ENCODE measurements at regions not wholly inside any gene's neighbourhood (a gene's known extent, or its start where the extent isn't known, plus 50 kb on each side); places are given as distances from the start of the nearest gene placed in this dataset.

GRCh38 chr2:161101406-161101805, 58.8 kb upstream of the TANK start:
- Histone ChIP-seq H3K9me3 (ENCODE audit: control insufficient read depth in 1 of 2, low read length in 2 of 2) (no peaks in the 10 kb centered on the region), H3K4me1 (ENCODE audit: control insufficient read depth in 1 of 2, insufficient read depth in 2 of 2, low read length in 2 of 2) (no peaks in the 10 kb centered on the region), H3K36me3 (ENCODE audit: control insufficient read depth in 1 of 2, insufficient read depth in 2 of 2, low read length in 2 of 2) (no peaks in the 10 kb centered on the region), H3K27ac (ENCODE audit: low read length) (no peak overlapping the region), H3K4me3 (ENCODE audit: low read depth in 1 of 2, low read length in 2 of 2) (no peak overlapping the region), H3K27me3 (ENCODE audit: low read depth, low read length) (no peaks in the 10 kb centered on the region)

- H3K4me3 ChIP-seq (ENCODE audit: low read depth in 1 of 2, low read length in 2 of 2), result no peak overlapping the region
- H3K27ac ChIP-seq (ENCODE audit: low read length), result no peak overlapping the region
- no peaks in the 10 kb centered on the region for H3K9me3 ChIP-seq (ENCODE audit: control insufficient read depth in 1 of 2, low read length in 2 of 2)
- H3K4me1 ChIP-seq (ENCODE audit: control insufficient read depth in 1 of 2, insufficient read depth in 2 of 2, low read length in 2 of 2), result no peaks in the 10 kb centered on the region
- no peaks in the 10 kb centered on the region for H3K36me3 ChIP-seq (ENCODE audit: control insufficient read depth in 1 of 2, insufficient read depth in 2 of 2, low read length in 2 of 2)
- H3K27me3 ChIP-seq (ENCODE audit: low read depth, low read length), result no peaks in the 10 kb centered on the region
These were observed 57.3 kb upstream of the TANK start for GRCh38 chr2:161102770-161103450.

GRCh38 chr2:161103451-161103831, 56.8 kb upstream of the TANK start:
- Histone ChIP-seq H3K4me1 (ENCODE audit: control insufficient read depth in 1 of 2, insufficient read depth in 2 of 2, low read length in 2 of 2) (no peaks in the 10 kb centered on the region), H3K27ac (ENCODE audit: low read length) (no peak overlapping the region), H3K4me3 (ENCODE audit: low read depth in 1 of 2, low read length in 2 of 2) (no peak overlapping the region), H3K9me3 (ENCODE audit: control insufficient read depth in 1 of 2, low read length in 2 of 2) (no peaks in the 10 kb centered on the region), H3K36me3 (ENCODE audit: control insufficient read depth in 1 of 2, insufficient read depth in 2 of 2, low read length in 2 of 2) (no peaks in the 10 kb centered on the region), H3K27me3 (ENCODE audit: low read depth, low read length) (no peaks in the 10 kb centered on the region)

GRCh38 chr2:161104054-161104553, 56.1 kb upstream of the TANK start:
- H3K27me3 ChIP-seq (ENCODE audit: low read depth, low read length), result no peaks in the 10 kb centered on the region
- H3K4me3 ChIP-seq (ENCODE audit: low read depth in 1 of 2, low read length in 2 of 2), result no peak overlapping the region
- H3K4me1 ChIP-seq (ENCODE audit: control insufficient read depth in 1 of 2, insufficient read depth in 2 of 2, low read length in 2 of 2), result no peaks in the 10 kb centered on the region
- H3K36me3 ChIP-seq (ENCODE audit: control insufficient read depth in 1 of 2, insufficient read depth in 2 of 2, low read length in 2 of 2), result no peaks in the 10 kb centered on the region
- no peak overlapping the region for H3K27ac ChIP-seq (ENCODE audit: low read length)
- no peaks in the 10 kb centered on the region for H3K9me3 ChIP-seq (ENCODE audit: control insufficient read depth in 1 of 2, low read length in 2 of 2)

GRCh38 chr2:161107265-161107664, 53.0 kb upstream of the TANK start:
- H3K4me3 ChIP-seq (ENCODE audit: low read depth in 1 of 2, low read length in 2 of 2), result no peak overlapping the region
- no peaks in the 10 kb centered on the region for H3K27me3 ChIP-seq (ENCODE audit: low read depth, low read length)
- no peaks in the 10 kb centered on the region for H3K9me3 ChIP-seq (ENCODE audit: control insufficient read depth in 1 of 2, low read length in 2 of 2)
- no peak overlapping the region for H3K27ac ChIP-seq (ENCODE audit: low read length)
- H3K36me3 ChIP-seq (ENCODE audit: control insufficient read depth in 1 of 2, insufficient read depth in 2 of 2, low read length in 2 of 2), result no peaks in the 10 kb centered on the region
- no peaks in the 10 kb centered on the region for H3K4me1 ChIP-seq (ENCODE audit: control insufficient read depth in 1 of 2, insufficient read depth in 2 of 2, low read length in 2 of 2)

All from muscle layer of duodenum (tissue), 2 donors.